ENCODE measurements at regions not wholly inside any gene's neighbourhood (a gene's known extent, or its start where the extent isn't known, plus 50 kb on each side); places are given as distances from the start of the nearest gene placed in this dataset.

DNA sequence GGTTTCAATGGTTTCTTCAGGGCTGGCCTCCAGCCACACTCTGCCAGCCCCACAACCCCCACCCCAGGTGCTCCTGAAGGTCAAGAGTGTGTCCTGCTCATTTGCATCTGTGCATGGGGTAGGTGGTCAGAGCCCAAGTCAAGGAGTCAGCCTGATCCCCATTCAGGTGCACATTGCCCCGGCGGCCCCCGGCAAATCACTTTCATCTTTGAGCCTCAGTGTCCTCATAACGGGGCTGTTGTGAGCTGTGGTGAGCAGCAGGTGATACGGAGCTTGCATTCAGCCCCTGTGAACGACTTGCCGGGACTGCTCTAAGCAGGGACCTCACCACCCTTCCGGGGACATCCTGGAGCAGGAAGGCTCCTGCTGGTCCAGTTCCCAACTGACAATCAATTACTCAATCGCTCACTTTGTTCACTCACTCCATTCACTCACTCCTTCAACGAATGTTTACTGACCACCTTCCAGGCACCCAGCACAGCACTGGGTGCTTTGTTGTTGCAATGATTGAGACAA is 93.2 kb upstream of the CPEB4 start:
- 79% methylated on average over 10 of the region's 10 CpGs for WGBS
- H3K36me3 ChIP-seq (ENCODE audit: control insufficient read depth in 4 of 4, insufficient read depth in 3 of 4, low read depth in 1 of 4, low read length in 3 of 4), result no peaks in the 10 kb centered on the region
- H3K4me1 ChIP-seq (ENCODE audit: control insufficient read depth in 4 of 4, insufficient read depth in 4 of 4, low read length in 3 of 4), result peaks cover 8 to 27% (median 19%) of the 10 kb centered on the region in 4 donors
- TF ChIP-seq YY1 (IDR thresholded peaks at IDR 0.05), result no peak
- TF ChIP-seq RAD21 (IDR thresholded peaks at IDR 0.05), result peak in 1 of 2 donors; percentile 4
- DNase-seq (ENCODE audit: low spot score), result no peak
- H3K9ac ChIP-seq (ENCODE audit: low read depth in 1 of 2, low read length in 2 of 2), result no peak overlapping the region
- H3K27ac ChIP-seq (ENCODE audit: low read depth in 1 of 2, low read length in 2 of 2), result no peak overlapping the region
- no peak overlapping the region for H3K4me3 ChIP-seq (ENCODE audit: low read depth in 1 of 3, low read length in 3 of 3)
- no peaks in the 10 kb centered on the region for H3K9me3 ChIP-seq (ENCODE audit: control insufficient read depth in 4 of 4, low read length in 3 of 4)
- no peaks in the 10 kb centered on the region for H3K27me3 ChIP-seq (ENCODE audit: control insufficient read depth in 4 of 4, insufficient read depth in 4 of 4, low read length in 3 of 4)

DNA sequence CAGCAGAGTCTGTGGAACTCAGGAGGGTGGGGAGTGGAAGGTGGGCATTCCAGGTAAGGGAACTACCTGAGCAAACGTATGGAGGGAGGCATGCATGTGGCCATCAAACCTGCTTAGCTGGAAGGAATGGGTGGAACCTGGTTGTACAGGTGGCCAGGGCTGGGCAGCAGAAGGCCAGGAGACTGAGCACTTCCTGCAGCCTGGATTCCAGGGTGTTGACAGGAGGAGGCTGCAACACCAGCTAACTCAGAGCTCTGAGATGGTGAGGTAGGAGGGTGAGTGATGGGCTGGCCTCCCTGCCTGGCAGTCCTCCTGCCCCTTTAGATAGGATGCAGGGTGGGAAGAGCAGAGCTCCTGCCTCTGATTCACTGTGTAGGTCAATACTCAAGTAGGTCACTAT is 92.5 kb upstream of the CPEB4 start:
- WGBS, result 80% methylated on average over 1 of the region's 1 CpG
- no peaks in the 10 kb centered on the region for H3K9me3 ChIP-seq (ENCODE audit: control insufficient read depth in 4 of 4, low read length in 3 of 4)
- peaks cover 8 to 21% (median 13%) of the 10 kb centered on the region in 4 donors for H3K4me1 ChIP-seq (ENCODE audit: control insufficient read depth in 4 of 4, insufficient read depth in 4 of 4, low read length in 3 of 4)
- DNase-seq (ENCODE audit: low spot score), result no peak
- H3K27ac ChIP-seq (ENCODE audit: low read depth in 1 of 2, low read length in 2 of 2), result no peak overlapping the region
- H3K27me3 ChIP-seq (ENCODE audit: control insufficient read depth in 4 of 4, insufficient read depth in 4 of 4, low read length in 3 of 4), result no peaks in the 10 kb centered on the region
- H3K36me3 ChIP-seq (ENCODE audit: control insufficient read depth in 4 of 4, insufficient read depth in 3 of 4, low read depth in 1 of 4, low read length in 3 of 4), result no peaks in the 10 kb centered on the region
- TF ChIP-seq SP1 (IDR thresholded peaks at IDR 0.05), result no peak
- TF ChIP-seq, protein P1, sequence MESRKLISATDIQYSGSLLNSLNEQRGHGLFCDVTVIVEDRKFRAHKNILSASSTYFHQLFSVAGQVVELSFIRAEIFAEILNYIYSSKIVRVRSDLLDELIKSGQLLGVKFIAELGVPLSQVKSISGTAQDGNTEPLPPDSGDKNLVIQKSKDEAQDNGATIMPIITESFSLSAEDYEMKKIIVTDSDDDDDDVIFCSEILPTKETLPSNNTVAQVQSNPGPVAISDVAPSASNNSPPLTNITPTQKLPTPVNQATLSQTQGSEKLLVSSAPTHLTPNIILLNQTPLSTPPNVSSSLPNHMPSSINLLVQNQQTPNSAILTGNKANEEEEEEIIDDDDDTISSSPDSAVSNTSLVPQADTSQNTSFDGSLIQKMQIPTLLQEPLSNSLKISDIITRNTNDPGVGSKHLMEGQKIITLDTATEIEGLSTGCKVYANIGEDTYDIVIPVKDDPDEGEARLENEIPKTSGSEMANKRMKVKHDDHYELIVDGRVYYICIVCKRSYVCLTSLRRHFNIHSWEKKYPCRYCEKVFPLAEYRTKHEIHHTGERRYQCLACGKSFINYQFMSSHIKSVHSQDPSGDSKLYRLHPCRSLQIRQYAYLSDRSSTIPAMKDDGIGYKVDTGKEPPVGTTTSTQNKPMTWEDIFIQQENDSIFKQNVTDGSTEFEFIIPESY (IDR thresholded peaks at IDR 0.05), result no peak
- TF ChIP-seq YY1 (IDR thresholded peaks at IDR 0.05), result no peak
- TF ChIP-seq, protein P2, sequence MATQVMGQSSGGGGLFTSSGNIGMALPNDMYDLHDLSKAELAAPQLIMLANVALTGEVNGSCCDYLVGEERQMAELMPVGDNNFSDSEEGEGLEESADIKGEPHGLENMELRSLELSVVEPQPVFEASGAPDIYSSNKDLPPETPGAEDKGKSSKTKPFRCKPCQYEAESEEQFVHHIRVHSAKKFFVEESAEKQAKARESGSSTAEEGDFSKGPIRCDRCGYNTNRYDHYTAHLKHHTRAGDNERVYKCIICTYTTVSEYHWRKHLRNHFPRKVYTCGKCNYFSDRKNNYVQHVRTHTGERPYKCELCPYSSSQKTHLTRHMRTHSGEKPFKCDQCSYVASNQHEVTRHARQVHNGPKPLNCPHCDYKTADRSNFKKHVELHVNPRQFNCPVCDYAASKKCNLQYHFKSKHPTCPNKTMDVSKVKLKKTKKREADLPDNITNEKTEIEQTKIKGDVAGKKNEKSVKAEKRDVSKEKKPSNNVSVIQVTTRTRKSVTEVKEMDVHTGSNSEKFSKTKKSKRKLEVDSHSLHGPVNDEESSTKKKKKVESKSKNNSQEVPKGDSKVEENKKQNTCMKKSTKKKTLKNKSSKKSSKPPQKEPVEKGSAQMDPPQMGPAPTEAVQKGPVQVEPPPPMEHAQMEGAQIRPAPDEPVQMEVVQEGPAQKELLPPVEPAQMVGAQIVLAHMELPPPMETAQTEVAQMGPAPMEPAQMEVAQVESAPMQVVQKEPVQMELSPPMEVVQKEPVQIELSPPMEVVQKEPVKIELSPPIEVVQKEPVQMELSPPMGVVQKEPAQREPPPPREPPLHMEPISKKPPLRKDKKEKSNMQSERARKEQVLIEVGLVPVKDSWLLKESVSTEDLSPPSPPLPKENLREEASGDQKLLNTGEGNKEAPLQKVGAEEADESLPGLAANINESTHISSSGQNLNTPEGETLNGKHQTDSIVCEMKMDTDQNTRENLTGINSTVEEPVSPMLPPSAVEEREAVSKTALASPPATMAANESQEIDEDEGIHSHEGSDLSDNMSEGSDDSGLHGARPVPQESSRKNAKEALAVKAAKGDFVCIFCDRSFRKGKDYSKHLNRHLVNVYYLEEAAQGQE (IDR thresholded peaks at IDR 0.05), result no peak
- TF ChIP-seq FOXA1 (IDR thresholded peaks at IDR 0.05), result no peak
- no peak for TF ChIP-seq RAD21 (IDR thresholded peaks at IDR 0.05)
- no peak for TF ChIP-seq HNF4G (IDR thresholded peaks at IDR 0.05)
- no peak overlapping the region for H3K4me3 ChIP-seq (ENCODE audit: low read depth in 1 of 3, low read length in 3 of 3)
- no peak overlapping the region for H3K9ac ChIP-seq (ENCODE audit: low read depth in 1 of 2, low read length in 2 of 2)

DNA sequence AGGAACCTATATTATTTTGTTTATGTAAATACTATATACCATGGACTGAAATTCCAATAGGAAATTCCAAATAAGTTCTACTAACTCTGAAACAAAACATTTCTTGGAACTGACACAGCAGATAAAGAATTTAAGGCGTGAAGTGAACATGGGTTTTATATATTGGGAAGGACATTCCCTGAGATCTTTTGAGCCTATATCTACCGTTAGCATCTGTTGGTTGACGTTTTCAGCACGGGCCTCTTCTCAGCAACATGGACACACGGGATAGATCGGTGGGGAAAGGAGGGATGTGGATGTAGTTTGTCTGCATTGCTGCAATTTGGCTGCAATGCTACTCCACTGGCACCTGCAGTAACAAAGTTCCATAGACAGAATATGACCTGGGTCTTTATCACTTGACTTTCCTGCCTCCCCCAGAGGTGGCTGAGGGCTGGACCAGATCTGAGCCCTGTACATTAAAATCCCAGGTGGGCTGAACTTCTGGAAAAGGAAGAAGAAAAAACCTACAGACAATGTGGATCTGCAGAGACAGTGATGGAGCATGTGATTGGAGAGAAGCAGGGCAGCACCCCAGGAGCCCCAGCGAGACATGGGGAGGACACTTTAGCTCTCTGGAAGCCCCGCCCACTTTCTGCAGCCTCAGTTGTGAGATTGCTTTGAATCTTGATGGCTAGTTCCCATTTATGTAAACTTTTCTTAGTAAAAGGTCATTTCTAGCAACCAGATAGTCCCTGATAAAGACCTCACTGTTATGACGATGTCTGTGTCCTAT is 91.2 kb upstream of the CPEB4 start:
- no peaks in the 10 kb centered on the region for H3K9me3 ChIP-seq (ENCODE audit: control insufficient read depth in 4 of 4, low read length in 3 of 4)
- no peak overlapping the region for H3K4me3 ChIP-seq (ENCODE audit: low read depth in 1 of 3, low read length in 3 of 3)
- H3K27ac ChIP-seq (ENCODE audit: low read depth in 1 of 2, low read length in 2 of 2), result no peak overlapping the region
- H3K27me3 ChIP-seq (ENCODE audit: control insufficient read depth in 4 of 4, insufficient read depth in 4 of 4, low read length in 3 of 4), result no peaks in the 10 kb centered on the region
- H3K36me3 ChIP-seq (ENCODE audit: control insufficient read depth in 4 of 4, insufficient read depth in 3 of 4, low read depth in 1 of 4, low read length in 3 of 4), result no peaks in the 10 kb centered on the region
- no peak for DNase-seq (ENCODE audit: low spot score)
- peaks cover 6 to 10% (median 9%) of the 10 kb centered on the region in 4 donors for H3K4me1 ChIP-seq (ENCODE audit: control insufficient read depth in 4 of 4, insufficient read depth in 4 of 4, low read length in 3 of 4)
- WGBS, result 90% methylated on average over 9 of the region's 9 CpGs
- TF ChIP-seq, protein P1 (IDR thresholded peaks at IDR 0.05), result no peak
- TF ChIP-seq, protein P2 (IDR thresholded peaks at IDR 0.05), result no peak
- TF ChIP-seq NR2F2 (IDR thresholded peaks at IDR 0.05) (no peak), SP1 (IDR thresholded peaks at IDR 0.05) (no peak), GABPA (IDR thresholded peaks at IDR 0.05 in 1 of 2, conservative IDR thresholded peaks at IDR 0.05 in 1 of 2) (no peak), FOXA2 (IDR thresholded peaks at IDR 0.05) (no peak), RXRA (IDR thresholded peaks at IDR 0.05) (no peak), JUND (IDR thresholded peaks at IDR 0.05) (no peak), RAD21 (IDR thresholded peaks at IDR 0.05) (no peak)
- TF ChIP-seq, protein P3, sequence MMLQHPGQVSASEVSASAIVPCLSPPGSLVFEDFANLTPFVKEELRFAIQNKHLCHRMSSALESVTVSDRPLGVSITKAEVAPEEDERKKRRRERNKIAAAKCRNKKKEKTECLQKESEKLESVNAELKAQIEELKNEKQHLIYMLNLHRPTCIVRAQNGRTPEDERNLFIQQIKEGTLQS (IDR thresholded peaks at IDR 0.05), result no peak
- TF ChIP-seq, protein P4, sequence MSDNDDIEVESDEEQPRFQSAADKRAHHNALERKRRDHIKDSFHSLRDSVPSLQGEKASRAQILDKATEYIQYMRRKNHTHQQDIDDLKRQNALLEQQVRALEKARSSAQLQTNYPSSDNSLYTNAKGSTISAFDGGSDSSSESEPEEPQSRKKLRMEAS (IDR thresholded peaks at IDR 0.05), result no peak
- H3K9ac ChIP-seq (ENCODE audit: low read depth in 1 of 2, low read length in 2 of 2), result no peak overlapping the region

All from liver (tissue), 7 donors.